ENCODE measurements at regions not wholly inside any gene's neighbourhood (a gene's known extent, or its start where the extent isn't known, plus 50 kb on each side); places are given as distances from the start of the nearest gene placed in this dataset.

- no peak for TF ChIP-seq CTCF (IDR thresholded peaks at IDR 0.05; ENCODE audit: poor library complexity, severe bottlenecking)
- H3K36me3 ChIP-seq (ENCODE audit: low read depth) = no peaks in the 10 kb centered on the region
- no peak overlapping the region for H3K4me3 ChIP-seq (ENCODE audit: severe bottlenecking)
- no peaks in the 10 kb centered on the region for H3K9me3 ChIP-seq (ENCODE audit: severe bottlenecking)
- ATAC-seq (ENCODE audit: low read depth) (peak; percentile 42; the same call in 1 of the 3 replicates), DNase-seq (ENCODE audit: low spot score) (no peak)
- peaks cover 2% of the 10 kb centered on the region for H3K4me1 ChIP-seq (ENCODE audit: insufficient read depth, poor library complexity, severe bottlenecking)
- no peaks in the 10 kb centered on the region for H3K27me3 ChIP-seq (ENCODE audit: insufficient read depth, poor library complexity, severe bottlenecking)
- no peak overlapping the region for H3K27ac ChIP-seq (ENCODE audit: poor library complexity, severe bottlenecking)
Measured at GRCh38 chr14:61152851-61153364, 128.2 kb downstream of the TMEM30B start.

GRCh38 chr14:61151251-61151650, 129.9 kb downstream of the TMEM30B start:
- DNase-seq (ENCODE audit: low spot score) (no peak), ATAC-seq (ENCODE audit: low read depth) (no peak)
- TF ChIP-seq CTCF (IDR thresholded peaks at IDR 0.05; ENCODE audit: poor library complexity, severe bottlenecking) = no peak
- Histone ChIP-seq H3K27me3 (ENCODE audit: insufficient read depth, poor library complexity, severe bottlenecking) (no peaks in the 10 kb centered on the region), H3K4me1 (ENCODE audit: insufficient read depth, poor library complexity, severe bottlenecking) (peaks cover 6% of the 10 kb centered on the region), H3K4me3 (ENCODE audit: severe bottlenecking) (no peak overlapping the region), H3K36me3 (ENCODE audit: low read depth) (no peaks in the 10 kb centered on the region), H3K27ac (ENCODE audit: poor library complexity, severe bottlenecking) (no peak overlapping the region), H3K9me3 (ENCODE audit: severe bottlenecking) (no peaks in the 10 kb centered on the region)

GRCh38 chr14:61150851-61151250, 130.3 kb downstream of the TMEM30B start:
- Histone ChIP-seq H3K9me3 (ENCODE audit: severe bottlenecking) (no peaks in the 10 kb centered on the region), H3K4me3 (ENCODE audit: severe bottlenecking) (no peak overlapping the region), H3K4me1 (ENCODE audit: insufficient read depth, poor library complexity, severe bottlenecking) (peaks cover 10% of the 10 kb centered on the region), H3K27ac (ENCODE audit: poor library complexity, severe bottlenecking) (no peak overlapping the region), H3K36me3 (ENCODE audit: low read depth) (no peaks in the 10 kb centered on the region), H3K27me3 (ENCODE audit: insufficient read depth, poor library complexity, severe bottlenecking) (no peaks in the 10 kb centered on the region)
- no peak for DNase-seq (ENCODE audit: low spot score)
- no peak for TF ChIP-seq CTCF (IDR thresholded peaks at IDR 0.05; ENCODE audit: poor library complexity, severe bottlenecking)
- no peak for ATAC-seq (ENCODE audit: low read depth)

- no peak overlapping the region for H3K27ac ChIP-seq (ENCODE audit: poor library complexity, severe bottlenecking)
- ATAC-seq (ENCODE audit: low read depth) (no peak), DNase-seq (ENCODE audit: low spot score) (no peak)
- H3K4me1 ChIP-seq (ENCODE audit: insufficient read depth, poor library complexity, severe bottlenecking) = peaks cover 19% of the 10 kb centered on the region
- no peaks in the 10 kb centered on the region for H3K36me3 ChIP-seq (ENCODE audit: low read depth)
- no peaks in the 10 kb centered on the region for H3K9me3 ChIP-seq (ENCODE audit: severe bottlenecking)
- H3K4me3 ChIP-seq (ENCODE audit: severe bottlenecking) = no peak overlapping the region
- TF ChIP-seq CTCF (IDR thresholded peaks at IDR 0.05; ENCODE audit: poor library complexity, severe bottlenecking) = no peak
- H3K27me3 ChIP-seq (ENCODE audit: insufficient read depth, poor library complexity, severe bottlenecking) = no peaks in the 10 kb centered on the region
Measured at GRCh38 chr14:61149896-61150295, 131.2 kb downstream of the TMEM30B start.

GRCh38 chr14:61148742-61149350, 132.3 kb downstream of the TMEM30B start:
- Histone ChIP-seq H3K4me3 (ENCODE audit: severe bottlenecking) (no peak overlapping the region), H3K27me3 (ENCODE audit: insufficient read depth, poor library complexity, severe bottlenecking) (no peaks in the 10 kb centered on the region), H3K27ac (ENCODE audit: poor library complexity, severe bottlenecking) (no peak overlapping the region), H3K36me3 (ENCODE audit: low read depth) (no peaks in the 10 kb centered on the region), H3K4me1 (ENCODE audit: insufficient read depth, poor library complexity, severe bottlenecking) (peaks cover 24% of the 10 kb centered on the region), H3K9me3 (ENCODE audit: severe bottlenecking) (peaks cover 10% of the 10 kb centered on the region)
- TF ChIP-seq CTCF (IDR thresholded peaks at IDR 0.05; ENCODE audit: poor library complexity, severe bottlenecking) = no peak
- ATAC-seq (ENCODE audit: low read depth) (no peak), DNase-seq (ENCODE audit: low spot score) (no peak)

Measured in RWPE2 (cell line).